ENCODE measurements at regions not wholly inside any gene's neighbourhood (a gene's known extent, or its start where the extent isn't known, plus 50 kb on each side); places are given as distances from the start of the nearest gene placed in this dataset.
A peak's percentile ranks its signal among the peaks of the same experiment; 100 is the strongest.

DNA sequence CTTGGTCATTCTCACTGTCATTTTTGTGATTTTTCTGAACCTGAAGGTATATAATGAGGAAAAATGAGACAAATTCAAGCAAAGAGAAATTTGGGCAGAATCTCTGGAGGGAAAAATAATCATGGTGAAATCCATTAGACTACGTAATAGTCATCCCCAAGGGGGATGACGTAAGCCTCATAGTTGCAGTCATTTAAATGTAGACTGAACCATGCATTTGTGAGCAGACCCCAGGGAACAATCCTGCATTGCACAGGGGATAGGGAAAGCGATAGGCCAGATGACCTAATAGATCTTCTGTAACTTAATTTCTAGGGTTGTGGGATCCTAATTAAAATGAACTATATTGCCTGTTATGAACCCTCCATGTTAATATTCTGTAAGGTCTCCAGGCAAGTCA lies 167.4 kb upstream of the C1orf21 start:
- TF ChIP-seq, protein P1, sequence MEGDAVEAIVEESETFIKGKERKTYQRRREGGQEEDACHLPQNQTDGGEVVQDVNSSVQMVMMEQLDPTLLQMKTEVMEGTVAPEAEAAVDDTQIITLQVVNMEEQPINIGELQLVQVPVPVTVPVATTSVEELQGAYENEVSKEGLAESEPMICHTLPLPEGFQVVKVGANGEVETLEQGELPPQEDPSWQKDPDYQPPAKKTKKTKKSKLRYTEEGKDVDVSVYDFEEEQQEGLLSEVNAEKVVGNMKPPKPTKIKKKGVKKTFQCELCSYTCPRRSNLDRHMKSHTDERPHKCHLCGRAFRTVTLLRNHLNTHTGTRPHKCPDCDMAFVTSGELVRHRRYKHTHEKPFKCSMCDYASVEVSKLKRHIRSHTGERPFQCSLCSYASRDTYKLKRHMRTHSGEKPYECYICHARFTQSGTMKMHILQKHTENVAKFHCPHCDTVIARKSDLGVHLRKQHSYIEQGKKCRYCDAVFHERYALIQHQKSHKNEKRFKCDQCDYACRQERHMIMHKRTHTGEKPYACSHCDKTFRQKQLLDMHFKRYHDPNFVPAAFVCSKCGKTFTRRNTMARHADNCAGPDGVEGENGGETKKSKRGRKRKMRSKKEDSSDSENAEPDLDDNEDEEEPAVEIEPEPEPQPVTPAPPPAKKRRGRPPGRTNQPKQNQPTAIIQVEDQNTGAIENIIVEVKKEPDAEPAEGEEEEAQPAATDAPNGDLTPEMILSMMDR (IDR thresholded peaks at IDR 0.05; ENCODE audit: extremely low read depth, missing control alignments) = no peak

DNA sequence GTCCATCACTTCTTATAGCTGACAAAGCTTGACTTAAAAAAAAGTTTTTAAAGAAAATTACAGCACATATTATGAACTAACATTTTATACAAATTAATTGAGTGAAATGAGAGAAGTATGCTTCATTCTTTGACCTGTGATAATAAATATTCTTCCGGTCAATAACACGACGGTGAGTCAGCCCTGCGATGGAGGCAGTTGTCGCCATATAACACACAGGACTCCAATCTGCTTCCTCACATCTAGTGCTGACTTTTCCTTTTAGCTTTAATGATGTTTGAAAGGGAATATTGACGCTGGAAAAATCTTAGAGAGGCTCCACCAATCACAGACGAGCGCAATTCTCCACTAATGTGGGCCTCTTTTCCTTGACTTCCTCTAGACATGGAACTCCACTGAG lies 166.9 kb upstream of the C1orf21 start:
- TF ChIP-seq, protein P1 (IDR thresholded peaks at IDR 0.05; ENCODE audit: extremely low read depth, missing control alignments) = no peak
- no peak for DNase-seq (ENCODE audit: low spot score)

More for the DNA sequence above, 167.4 kb upstream of the C1orf21 start:
- no peak for DNase-seq (ENCODE audit: low spot score)

DNA sequence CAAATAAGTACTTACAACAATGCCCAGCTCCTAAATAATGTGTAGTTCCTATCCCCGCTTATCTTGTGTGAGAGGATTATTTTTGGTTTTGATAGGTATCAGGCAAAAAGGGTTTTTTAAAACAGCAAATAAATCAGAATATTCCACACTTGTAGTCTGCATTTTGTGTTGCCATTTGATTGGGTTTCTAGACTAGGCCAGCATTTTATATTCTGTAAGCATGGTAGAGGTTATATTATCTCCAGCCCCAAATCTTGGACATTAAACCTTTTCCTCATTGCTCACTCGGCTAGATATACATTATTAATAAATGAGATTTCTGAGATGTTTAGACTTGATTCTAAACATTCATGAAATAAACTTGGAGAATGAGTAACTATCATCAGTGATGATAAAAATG lies 165.7 kb upstream of the C1orf21 start:
- no peak for DNase-seq (ENCODE audit: low spot score)
- TF ChIP-seq, protein P1 (IDR thresholded peaks at IDR 0.05; ENCODE audit: extremely low read depth, missing control alignments) = no peak

DNA sequence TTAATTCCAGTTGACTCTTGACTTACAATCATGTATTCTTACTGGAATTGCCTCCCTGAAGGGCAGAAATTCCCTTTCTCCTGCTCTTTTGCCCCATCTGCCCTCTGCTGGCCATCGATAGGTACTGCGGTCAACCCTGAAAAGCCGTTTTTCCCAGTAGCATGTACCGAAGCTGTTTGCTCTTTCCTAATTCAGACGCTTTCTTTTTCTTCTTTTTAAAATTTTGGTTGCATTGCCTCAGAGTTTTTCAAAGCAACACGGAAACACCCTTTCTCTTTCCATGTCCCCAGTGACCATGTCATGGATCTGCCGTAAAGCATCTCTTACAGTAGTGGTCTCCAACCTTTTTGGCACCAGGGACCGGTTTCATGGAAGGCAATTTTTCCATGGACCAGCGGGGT lies 164.2 kb upstream of the C1orf21 start:
- DNase-seq (ENCODE audit: low spot score) = peak; percentile 58
- TF ChIP-seq, protein P1 (IDR thresholded peaks at IDR 0.05; ENCODE audit: extremely low read depth, missing control alignments) = peak; percentile 79

DNA sequence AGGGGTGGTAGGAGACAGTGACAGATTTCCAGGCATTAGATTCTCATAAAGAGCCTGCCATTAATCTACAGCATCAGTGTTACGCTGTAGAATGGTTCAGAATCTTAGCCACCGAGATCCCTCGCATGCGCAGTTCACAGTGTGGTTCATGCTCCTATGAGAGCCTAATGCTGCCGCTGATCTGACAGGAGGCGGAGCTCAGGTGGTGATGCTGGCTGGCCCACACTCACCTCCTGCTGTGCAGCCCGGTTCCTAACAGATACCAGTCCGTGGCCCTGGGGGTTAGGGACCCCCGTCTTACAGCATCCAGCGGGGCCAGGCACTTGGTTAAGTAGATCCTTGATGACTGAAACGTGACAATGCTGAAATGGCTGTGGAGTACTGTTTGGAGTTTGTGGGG lies 163.6 kb upstream of the C1orf21 start:
- TF ChIP-seq, protein P1 (IDR thresholded peaks at IDR 0.05; ENCODE audit: extremely low read depth, missing control alignments) = no peak
- no peak for DNase-seq (ENCODE audit: low spot score)

DNA sequence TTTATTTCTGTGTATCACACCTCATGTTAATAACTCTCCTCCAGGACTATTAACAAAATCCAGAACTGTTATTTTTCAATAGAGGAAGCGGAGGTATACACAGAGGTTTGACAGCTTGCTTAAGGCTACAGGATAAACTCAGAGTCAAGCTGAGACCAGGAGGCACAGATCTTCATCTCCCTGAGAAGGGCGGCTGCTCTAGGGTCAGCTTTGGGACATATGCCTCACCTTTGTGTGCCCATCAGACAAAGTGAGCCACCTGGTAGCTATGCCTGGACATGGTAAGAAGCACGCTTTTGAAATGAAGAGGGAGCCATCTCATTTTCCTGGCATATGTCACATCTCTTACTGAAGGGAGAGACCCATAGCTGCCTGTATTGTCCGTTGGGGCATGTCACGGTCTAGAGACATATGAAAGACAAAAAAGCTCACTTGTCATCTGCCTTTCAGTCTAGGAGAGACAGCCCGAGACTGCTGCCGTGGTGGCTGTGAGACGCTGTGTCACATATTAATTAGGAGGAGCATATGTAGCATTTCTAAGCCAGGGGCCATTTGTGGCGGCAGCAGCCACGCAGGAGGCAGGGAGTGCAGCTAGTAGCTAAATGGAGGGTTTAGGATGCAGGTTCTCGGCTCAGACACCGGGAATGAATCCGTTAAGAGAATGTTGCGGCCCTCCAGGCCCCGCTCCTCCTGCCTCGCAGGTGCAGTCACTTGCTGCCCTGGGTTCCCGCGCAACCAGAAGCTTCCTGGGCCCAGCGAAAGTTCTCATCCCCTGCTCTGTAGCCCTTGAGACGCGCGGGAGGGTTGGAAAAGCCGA lies 161.3 kb upstream of the C1orf21 start:
- TF ChIP-seq, protein P1 (IDR thresholded peaks at IDR 0.05; ENCODE audit: extremely low read depth, missing control alignments) = no peak
- DNase-seq (ENCODE audit: low spot score) = no peak

DNA sequence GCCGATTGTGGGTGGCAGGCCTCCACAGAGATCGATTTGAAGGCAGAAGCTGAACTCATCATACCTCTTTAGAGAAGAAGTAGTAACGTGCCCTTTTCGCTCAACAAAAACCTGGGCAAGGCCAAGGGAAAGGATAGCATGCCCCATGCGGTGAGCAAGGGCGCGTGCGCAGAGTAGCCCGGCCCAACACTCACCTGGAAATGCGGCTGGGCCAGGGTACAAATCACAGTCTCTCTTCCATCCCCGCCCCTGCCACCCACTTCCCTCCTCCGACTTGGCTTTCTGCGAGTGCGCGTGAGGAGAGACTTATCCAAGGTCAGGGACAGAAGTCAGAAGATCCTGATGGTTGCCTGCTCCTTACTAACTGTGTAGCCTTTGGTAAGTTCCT lies 160.7 kb upstream of the C1orf21 start:
- TF ChIP-seq, protein P1 (IDR thresholded peaks at IDR 0.05; ENCODE audit: extremely low read depth, missing control alignments) = no peak

More for the DNA sequence above, 160.7 kb upstream of the C1orf21 start:
- no peak for DNase-seq (ENCODE audit: low spot score)

Measured in GM20000 (cell line).